HFF-Myc (cell line): ENCODE measurements at regions not wholly inside any gene's neighbourhood (a gene's known extent, or its start where the extent isn't known, plus 50 kb on each side); places are given as distances from the start of the nearest gene placed in this dataset.

Experiments
- DNase-seq: peaks from one replicate; pipeline ENCODE4 v3.0.0-alpha.2; 2011; ENCODE audit warnings: low read depth; ENCODE audit errors: extremely low read depth
- H3K4me3 ChIP-seq: replicated peaks from 2 replicates; pipeline ENCODE4 v1.5.1; 2011; ENCODE audit warnings: low read depth, mild to moderate bottlenecking, control low read depth, low read length
- CTCF ChIP-seq: IDR thresholded peaks from 2 replicates; pipeline ENCODE4 v1.5.1; 2012; ENCODE audit warnings: mild to moderate bottlenecking, low read depth, low read length, control low read depth; ENCODE audit errors: missing control alignments

- no peak for TF ChIP-seq CTCF
- no peak for DNase-seq
- H3K4me3 ChIP-seq, result no peak overlapping the region
Measured at GRCh38 chr4:27819246-27819645, 958.6 kb downstream of the STIM2 start.

GRCh38 chr4:27828843-27829242, 968.2 kb downstream of the STIM2 start:
- no peak for DNase-seq
- H3K4me3 ChIP-seq, result no peak overlapping the region
- no peak for TF ChIP-seq CTCF

- no peak overlapping the region for H3K4me3 ChIP-seq
- no peak for DNase-seq
- no peak for TF ChIP-seq CTCF
Measured at GRCh38 chr4:27830251-27830650, 969.6 kb downstream of the STIM2 start.

GRCh38 chr4:27835851-27836250, 975.2 kb downstream of the STIM2 start:
- no peak overlapping the region for H3K4me3 ChIP-seq
- DNase-seq, result no peak
- no peak for TF ChIP-seq CTCF

- no peak overlapping the region for H3K4me3 ChIP-seq
- TF ChIP-seq CTCF, result no peak
- no peak for DNase-seq
Measured at GRCh38 chr4:27836523-27836922, 975.9 kb downstream of the STIM2 start.

GRCh38 chr4:27843776-27844175, 983.1 kb downstream of the STIM2 start:
- H3K4me3 ChIP-seq, result no peak overlapping the region
- no peak for DNase-seq
- TF ChIP-seq CTCF, result no peak

- no peak for DNase-seq
- H3K4me3 ChIP-seq, result no peak overlapping the region
- no peak for TF ChIP-seq CTCF
Measured at GRCh38 chr4:27844376-27844775, 983.7 kb downstream of the STIM2 start.
